ENCODE measurements at regions not wholly inside any gene's neighbourhood (a gene's known extent, or its start where the extent isn't known, plus 50 kb on each side); places are given as distances from the start of the nearest gene placed in this dataset.

DNA sequence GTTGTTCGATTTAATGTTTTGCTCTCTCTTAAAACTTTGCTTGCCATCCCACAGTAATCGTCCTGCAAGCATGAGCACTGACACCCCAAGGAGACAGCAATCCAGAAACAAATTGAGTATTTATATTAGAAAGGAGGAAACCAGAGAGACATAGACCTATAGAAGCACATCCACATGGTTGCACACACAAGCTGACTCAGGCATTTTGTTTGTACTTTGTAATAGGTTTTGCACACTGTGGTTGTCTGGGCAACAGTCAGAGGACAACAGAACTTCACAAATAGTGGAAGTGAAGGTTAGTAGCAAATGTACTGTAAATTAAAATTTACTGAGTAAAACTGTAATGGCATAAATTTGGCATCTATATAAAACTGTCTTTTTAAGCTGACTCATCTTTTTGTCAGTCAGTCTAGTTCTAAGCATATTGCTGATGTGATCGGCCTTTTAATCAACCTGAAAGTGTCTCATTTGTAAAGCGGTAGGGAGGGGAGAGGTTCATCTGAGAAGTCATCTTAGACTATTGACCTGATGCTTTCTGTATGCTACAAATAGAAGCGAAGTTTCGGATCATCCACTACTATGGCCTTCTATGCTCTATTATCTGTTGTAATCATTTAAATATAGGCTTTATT lies 1624.7 kb downstream of the ARAP2 start:
- no peak overlapping the region for H2AFZ ChIP-seq (ENCODE audit: low read length)

More for the DNA sequence above, 1624.7 kb downstream of the ARAP2 start:
- Histone ChIP-seq H2BK5ac (ENCODE audit: insufficient read length, low read length) (no peak overlapping the region), H3K27me3 (ENCODE audit: insufficient read depth, low read length) (no peaks in the 10 kb centered on the region), H2AK5ac (ENCODE audit: insufficient read length, low read length) (no peak overlapping the region), H3K27ac (ENCODE audit: insufficient read length, low read depth, low read length) (no peak overlapping the region), H4K5ac (ENCODE audit: insufficient read length, low read depth, low read length) (no peak overlapping the region), H3K4ac (ENCODE audit: low read depth, low read length) (no peak overlapping the region), H2BK120ac (ENCODE audit: low read depth, low read length, poor library complexity, severe bottlenecking) (no peak overlapping the region), H2BK12ac (ENCODE audit: insufficient read length, low read depth, low read length) (no peak overlapping the region), H3K18ac (ENCODE audit: insufficient read length, low read depth, low read length) (no peak overlapping the region), H3K9me3 (ENCODE audit: control insufficient read depth, low read depth, low read length) (no peaks in the 10 kb centered on the region), H3K23ac (ENCODE audit: insufficient read length, low read depth, low read length) (no peak overlapping the region), H3K23me2 (ENCODE audit: insufficient read length, low read depth, low read length, poor library complexity, severe bottlenecking) (no peaks in the 10 kb centered on the region), H3K79me1 (ENCODE audit: insufficient read depth, low read depth, low read length, poor library complexity, severe bottlenecking) (no peaks in the 10 kb centered on the region), H3K4me1 (ENCODE audit: insufficient read depth, low read length) (no peaks in the 10 kb centered on the region), H2BK20ac (ENCODE audit: low read depth, low read length, poor library complexity, severe bottlenecking) (no peak overlapping the region), H2BK15ac (ENCODE audit: low read depth, low read length) (no peak overlapping the region), H3K56ac (ENCODE audit: insufficient read length, low read depth, low read length) (no peak overlapping the region), H3T11ph (ENCODE audit: low read length) (no peak overlapping the region), H3K79me2 (ENCODE audit: insufficient read depth, low read length) (no peaks in the 10 kb centered on the region), H4K20me1 (ENCODE audit: control insufficient read depth, insufficient read depth, insufficient read length) (no peaks in the 10 kb centered on the region), H4K8ac (replicated peaks; ENCODE audit: insufficient read length, low read depth, low read length) (no peak overlapping the region), H4K91ac (ENCODE audit: insufficient read length, low read depth, low read length) (no peak overlapping the region), H3K14ac (ENCODE audit: insufficient read depth, low read length) (no peak overlapping the region), H3K9ac (ENCODE audit: extremely low read depth, insufficient read length, low read length) (no peak overlapping the region), H3K4me2 (ENCODE audit: insufficient read depth, insufficient read length, low read length) (no peak overlapping the region)
- peaks cover 0 to 5% of the 10 kb centered on the region in 2 experiments; a peak in 1 of 5 replicates for H3K9me3 Mint-ChIP-seq
- H3K27ac Mint-ChIP-seq = no peak overlapping the region; a peak in 1 of 7 replicates
- no peak for DNase-seq
- peaks cover 10 to 18% of the 10 kb centered on the region in 2 experiments for H3K4me1 Mint-ChIP-seq
- no peaks in the 10 kb centered on the region for H3K27me3 Mint-ChIP-seq (ENCODE audit: low read depth)
- H3K4me3 Mint-ChIP-seq = no peak overlapping the region
- H3K36me3 Mint-ChIP-seq (ENCODE audit: insufficient read depth in 1 of 3, low read depth in 3 of 3) = peaks cover 0 to 3% (median 0%) of the 10 kb centered on the region in 3 experiments; a peak in 2 of 7 replicates
- TF ChIP-seq, protein P1, sequence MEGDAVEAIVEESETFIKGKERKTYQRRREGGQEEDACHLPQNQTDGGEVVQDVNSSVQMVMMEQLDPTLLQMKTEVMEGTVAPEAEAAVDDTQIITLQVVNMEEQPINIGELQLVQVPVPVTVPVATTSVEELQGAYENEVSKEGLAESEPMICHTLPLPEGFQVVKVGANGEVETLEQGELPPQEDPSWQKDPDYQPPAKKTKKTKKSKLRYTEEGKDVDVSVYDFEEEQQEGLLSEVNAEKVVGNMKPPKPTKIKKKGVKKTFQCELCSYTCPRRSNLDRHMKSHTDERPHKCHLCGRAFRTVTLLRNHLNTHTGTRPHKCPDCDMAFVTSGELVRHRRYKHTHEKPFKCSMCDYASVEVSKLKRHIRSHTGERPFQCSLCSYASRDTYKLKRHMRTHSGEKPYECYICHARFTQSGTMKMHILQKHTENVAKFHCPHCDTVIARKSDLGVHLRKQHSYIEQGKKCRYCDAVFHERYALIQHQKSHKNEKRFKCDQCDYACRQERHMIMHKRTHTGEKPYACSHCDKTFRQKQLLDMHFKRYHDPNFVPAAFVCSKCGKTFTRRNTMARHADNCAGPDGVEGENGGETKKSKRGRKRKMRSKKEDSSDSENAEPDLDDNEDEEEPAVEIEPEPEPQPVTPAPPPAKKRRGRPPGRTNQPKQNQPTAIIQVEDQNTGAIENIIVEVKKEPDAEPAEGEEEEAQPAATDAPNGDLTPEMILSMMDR (conservative IDR thresholded peaks at IDR 0.05) = no peak
- WGBS (ENCODE audit: extremely low coverage, insufficient read length, low lambda C conversion rate) = no CpG with 5 or more reads among the region's 6 CpGs

All from H9 (cell line).